ENCODE measurements at regions not wholly inside any gene's neighbourhood (a gene's known extent, or its start where the extent isn't known, plus 50 kb on each side); places are given as distances from the start of the nearest gene placed in this dataset.

- BruUV-seq (replicated peaks), result no TSS peak
- Histone ChIP-seq H2AK5ac (ENCODE audit: low read depth, low read length) (no peak overlapping the region), H3K18ac (ENCODE audit: low read depth, low read length) (no peak overlapping the region), H3K4me3 (ENCODE audit: insufficient read depth, low read depth, low read length) (no peak overlapping the region), H3K4ac (ENCODE audit: low read depth, low read length) (no peak overlapping the region), H3K27ac (ENCODE audit: insufficient read depth, low read length) (no peak overlapping the region), H2BK20ac (ENCODE audit: low read depth, low read length) (no peak overlapping the region), H3K27me3 (ENCODE audit: control insufficient read depth, insufficient read depth, low read length) (peaks cover 23% of the 10 kb centered on the region), H4K20me1 (ENCODE audit: insufficient read depth, low read length) (no peaks in the 10 kb centered on the region), H3K9me3 (ENCODE audit: control insufficient read depth, insufficient read depth, low read length) (no peaks in the 10 kb centered on the region), H4K91ac (ENCODE audit: insufficient read depth, low read depth, low read length) (no peak overlapping the region), H3K23ac (ENCODE audit: low read depth, low read length) (no peak overlapping the region), H2AK9ac (replicated peaks; ENCODE audit: low read depth, low read length, poor library complexity) (no peak overlapping the region), H3K79me1 (ENCODE audit: low read depth in 1 of 2, low read length in 2 of 2) (no peaks in the 10 kb centered on the region), H3K9ac (ENCODE audit: low read depth, low read length) (no peak overlapping the region), H4K8ac (ENCODE audit: low read depth in 2 of 2, low read length in 2 of 2) (no peak overlapping the region), H2BK15ac (ENCODE audit: low read depth, low read length) (no peak overlapping the region), H2BK120ac (ENCODE audit: low read depth, low read length) (no peak overlapping the region), H3K4me1 (ENCODE audit: control insufficient read depth, insufficient read depth, low read length) (no peaks in the 10 kb centered on the region), H2AFZ (replicated peaks; ENCODE audit: low read length, poor library complexity) (no peak overlapping the region), H3K36me3 (ENCODE audit: control insufficient read depth, insufficient read depth, low read length) (no peaks in the 10 kb centered on the region), H3K4me2 (ENCODE audit: low read depth, low read length) (no peak overlapping the region), H3K56ac (ENCODE audit: extremely low read depth, insufficient read depth, low read length) (no peak overlapping the region), H3K9me1 (ENCODE audit: insufficient read depth, low read length) (no peaks in the 10 kb centered on the region), H2BK5ac (ENCODE audit: low read depth, low read length, poor library complexity, severe bottlenecking) (no peak overlapping the region), H3K14ac (replicated peaks; ENCODE audit: low read depth, low read length) (no peak overlapping the region), H4K5ac (ENCODE audit: low read depth, low read length) (no peak overlapping the region)
- dilution Hi-C loops (cut with HindIII; ENCODE audit: low sequenced_read_pairs, unreplicated experiment) (loop anchor here (25.0 kb wide), 1 partner anchor 299 kb away; no protein-coding TSS in a partner anchor), intact Hi-C loops (cut with micrococcal nuclease) (no loop called here), in situ Hi-C loops (cut with MboI; ENCODE audit: low sequenced_read_pairs) (loop anchor here (5.0 kb wide), 2 partner anchors 109 to 289 kb away; no protein-coding TSS in a partner anchor)
- TF ChIP-seq CHD1 (IDR thresholded peaks at IDR 0.05; ENCODE audit: low read depth, low read length) (no peak), MAFK (IDR thresholded peaks at IDR 0.05; ENCODE audit: low read depth, low read length) (no peak), FOS (IDR thresholded peaks at IDR 0.05; ENCODE audit: low read depth, low read length) (no peak)
- POLR2A ChIA-PET (ENCODE audit: unreplicated experiment), result no interaction called here
- DNase-seq (no peak), ATAC-seq (ENCODE audit: low read depth) (no peak)
- 100% methylated on average over 1 of the region's 5 CpGs; no CpG with 5 or more reads in 1 of the 2 experiments for WGBS, 2 experiments (ENCODE audit: extremely low coverage in 2 of 2, insufficient read length in 1 of 2)
- CTCF ChIA-PET, result no interaction called here
Observed at GRCh38 chr11:27187848-27188621, 147.4 kb downstream of the BBOX1 start.
